ENCODE measurements at regions not wholly inside any gene's neighbourhood (a gene's known extent, or its start where the extent isn't known, plus 50 kb on each side); places are given as distances from the start of the nearest gene placed in this dataset.
A peak's percentile ranks its signal among the peaks of the same experiment; 100 is the strongest.

DNA sequence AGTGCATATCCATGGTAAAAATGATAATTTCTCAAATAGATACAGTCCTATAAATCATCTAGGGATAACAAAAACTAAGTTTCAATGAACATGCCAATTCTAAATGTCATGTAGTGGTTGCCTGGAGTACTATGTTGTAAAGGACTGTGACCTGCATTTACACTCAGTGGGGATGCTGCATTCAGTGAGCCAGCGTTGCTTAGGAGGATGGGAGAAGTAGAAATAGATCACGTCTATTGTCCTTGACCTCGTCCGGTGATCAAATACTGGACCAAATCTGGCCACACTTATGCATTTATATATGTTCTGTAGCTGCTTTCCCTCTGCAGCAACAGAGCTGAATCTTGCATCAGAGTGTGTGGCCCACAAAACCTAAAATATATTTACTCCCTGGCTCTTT lies 139.0 kb upstream of the ETAA1 start:
- no peak for DNase-seq

DNA sequence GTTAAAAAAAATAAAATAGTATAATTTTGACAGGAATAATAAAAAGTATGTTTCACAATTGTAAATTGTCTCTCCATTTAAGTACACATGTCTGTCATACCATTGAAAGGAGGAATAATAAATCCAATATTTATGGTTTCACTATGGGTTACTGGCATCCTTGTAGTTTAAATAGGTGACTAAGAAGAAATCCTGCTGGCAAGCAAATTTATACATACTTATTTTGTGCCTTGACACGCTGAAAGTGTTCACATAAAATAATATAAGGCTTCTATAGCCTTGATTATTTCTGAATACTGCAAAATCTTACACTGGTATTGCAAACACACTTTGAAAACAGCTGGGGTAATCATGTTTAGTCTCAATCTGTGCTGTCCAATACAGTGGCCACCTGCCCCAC lies 138.3 kb upstream of the ETAA1 start:
- DNase-seq: no peak

GRCh38 chr2:67259556-67260342 lies 137.4 kb upstream of the ETAA1 start:
- peak; percentile 36 for DNase-seq

DNA sequence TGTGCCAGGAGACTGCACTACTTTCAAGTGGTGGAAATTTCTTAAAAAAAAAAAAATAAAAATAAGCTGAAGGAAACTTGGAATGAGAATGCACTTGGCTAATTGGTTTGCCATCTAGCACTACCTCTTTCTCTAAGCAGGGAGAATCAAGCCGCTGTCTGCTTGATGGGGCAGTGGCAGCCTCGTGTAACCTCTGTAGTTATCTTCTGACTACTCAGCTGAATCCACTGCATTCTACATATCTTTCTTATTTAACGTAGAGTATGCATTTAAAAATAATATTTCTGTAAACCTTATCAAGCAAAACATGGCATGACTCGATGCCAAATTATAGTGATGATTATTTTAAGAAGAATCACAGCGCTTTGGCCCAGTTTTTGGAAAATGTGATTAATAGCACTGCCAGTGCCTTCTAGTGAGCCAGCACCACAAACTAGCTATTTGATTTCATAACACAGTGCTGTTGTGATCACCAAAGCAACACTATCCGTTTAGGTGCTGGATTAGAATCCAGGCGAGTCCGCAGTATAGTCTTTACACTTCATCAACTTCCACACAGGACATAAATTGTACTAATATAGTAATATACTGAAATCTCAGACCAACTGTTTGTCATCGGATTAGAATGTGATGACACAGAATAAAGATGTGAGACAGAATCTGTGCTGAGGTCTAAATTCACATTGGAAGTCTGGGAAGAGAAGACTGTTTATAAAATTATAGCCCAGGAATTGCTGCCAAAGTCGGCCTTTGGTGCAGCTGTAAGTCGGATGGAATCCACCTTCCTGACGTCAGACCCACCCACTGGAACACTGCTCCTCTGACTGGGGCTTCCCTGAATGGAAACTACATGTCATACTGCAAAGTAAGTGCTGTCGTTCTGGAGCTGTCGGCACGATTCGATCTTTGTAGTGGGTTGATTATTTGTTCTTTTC lies 136.5 kb upstream of the ETAA1 start:
- peak; percentile 88 for DNase-seq

DNA sequence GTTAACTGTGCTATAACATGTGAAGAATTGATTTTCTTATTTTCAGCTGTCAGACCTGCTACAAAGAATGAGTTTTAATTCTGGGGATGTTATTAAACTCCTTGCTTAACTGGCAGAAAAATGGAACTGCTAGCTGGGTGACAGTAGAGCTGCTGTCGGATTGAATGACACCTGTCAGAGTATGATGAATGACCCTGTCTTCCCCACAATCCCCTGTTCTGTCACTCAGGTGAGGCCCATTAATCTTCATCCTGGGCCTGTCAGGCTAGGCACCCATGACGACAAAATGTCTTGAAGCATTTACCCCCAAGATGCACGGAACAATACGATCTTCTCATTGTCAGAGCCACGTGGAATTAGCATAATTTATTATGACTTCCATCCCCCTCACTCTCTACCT lies 129.9 kb upstream of the ETAA1 start:
- no peak for DNase-seq

DNA sequence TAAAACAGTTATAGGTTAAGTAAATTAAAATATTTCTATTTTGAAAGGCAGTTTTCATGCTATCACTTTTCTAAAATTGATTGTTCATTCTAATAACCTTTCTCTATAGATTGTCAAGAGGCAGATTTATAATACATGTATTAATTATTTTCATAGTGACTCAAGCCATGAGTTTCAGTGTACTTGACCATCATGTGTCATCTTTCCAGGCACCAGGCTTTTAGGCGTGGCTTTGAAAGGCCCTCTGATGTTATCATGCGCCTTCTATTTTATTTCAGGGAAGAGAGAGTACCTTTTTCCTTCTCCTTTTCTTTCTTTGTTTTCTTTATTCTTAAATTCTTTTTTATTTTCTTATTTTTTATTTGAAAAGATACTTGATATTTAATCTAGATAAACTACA lies 128.3 kb upstream of the ETAA1 start:
- no peak for DNase-seq

DNA sequence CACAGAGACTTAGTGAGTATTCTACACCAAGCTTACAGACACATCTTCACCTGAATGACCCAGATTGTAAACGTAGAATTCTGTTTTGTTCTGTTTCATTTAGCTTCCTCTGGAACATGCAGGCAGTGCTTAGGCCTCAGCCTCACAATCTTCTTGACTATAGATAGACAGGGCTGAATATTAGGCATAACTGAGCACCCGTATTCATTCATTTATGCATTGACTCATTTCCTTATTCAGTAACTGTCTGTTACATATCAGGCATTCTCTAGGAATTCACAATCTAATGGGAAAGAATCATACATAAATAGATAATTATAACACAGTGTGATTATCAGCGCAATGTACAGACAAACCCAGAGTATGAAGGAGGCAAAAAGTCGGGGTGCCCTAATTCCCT lies 124.9 kb upstream of the ETAA1 start:
- DNase-seq: no peak

DNA sequence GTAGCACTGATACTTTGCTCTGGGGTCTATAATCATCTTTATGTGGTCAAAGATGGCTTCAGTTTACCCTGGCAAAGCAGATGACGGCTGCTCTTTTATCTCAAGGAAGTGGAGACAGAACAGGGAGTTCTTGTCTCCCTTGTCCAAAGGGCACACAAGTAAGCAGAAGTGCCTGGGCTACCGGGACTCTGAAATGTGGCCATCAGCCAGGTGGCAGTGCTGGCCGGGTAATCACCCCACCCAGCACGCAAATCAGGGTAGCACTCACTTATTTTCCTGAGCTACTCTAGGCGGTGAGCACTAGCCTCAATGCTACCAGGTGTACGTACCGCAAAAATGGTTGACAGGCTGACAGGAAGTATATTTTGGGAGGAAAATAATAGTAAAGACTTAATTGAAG lies 119.7 kb upstream of the ETAA1 start:
- DNase-seq: no peak

- no peak for DNase-seq
These were observed 116.0 kb upstream of the ETAA1 start for GRCh38 chr2:67281101-67281500.

GRCh38 chr2:67283641-67284040 lies 113.5 kb upstream of the ETAA1 start:
- no peak for DNase-seq

- DNase-seq: no peak
These were observed 110.0 kb upstream of the ETAA1 start for GRCh38 chr2:67286981-67287759.

DNA sequence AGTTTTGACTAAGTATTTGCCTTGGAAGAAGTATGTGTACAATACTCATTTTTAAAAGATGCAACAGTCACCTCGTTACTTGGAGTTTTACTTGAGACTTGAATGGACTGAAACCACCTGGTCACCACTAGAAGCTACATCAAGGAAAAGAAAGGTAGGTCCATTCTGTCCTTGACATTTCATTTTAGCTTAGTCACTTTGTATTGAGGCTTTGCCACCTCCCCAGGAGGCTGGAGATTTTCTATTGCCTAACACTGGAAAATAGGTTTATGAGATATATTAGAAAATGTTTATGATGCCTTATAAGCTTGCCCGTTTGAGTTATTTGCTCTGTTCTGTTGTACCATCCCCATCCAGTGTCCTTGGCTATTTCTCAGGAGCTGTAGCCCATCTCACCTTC lies 107.9 kb upstream of the ETAA1 start:
- no peak for DNase-seq

- DNase-seq: no peak
These were observed 107.2 kb upstream of the ETAA1 start for GRCh38 chr2:67289921-67290371.

- DNase-seq: no peak
These were observed 106.5 kb upstream of the ETAA1 start for GRCh38 chr2:67290451-67291290.

- DNase-seq: no peak
These were observed 102.9 kb upstream of the ETAA1 start for GRCh38 chr2:67294218-67294617.

- DNase-seq: no peak
These were observed 101.7 kb upstream of the ETAA1 start for GRCh38 chr2:67295406-67295805.

DNA sequence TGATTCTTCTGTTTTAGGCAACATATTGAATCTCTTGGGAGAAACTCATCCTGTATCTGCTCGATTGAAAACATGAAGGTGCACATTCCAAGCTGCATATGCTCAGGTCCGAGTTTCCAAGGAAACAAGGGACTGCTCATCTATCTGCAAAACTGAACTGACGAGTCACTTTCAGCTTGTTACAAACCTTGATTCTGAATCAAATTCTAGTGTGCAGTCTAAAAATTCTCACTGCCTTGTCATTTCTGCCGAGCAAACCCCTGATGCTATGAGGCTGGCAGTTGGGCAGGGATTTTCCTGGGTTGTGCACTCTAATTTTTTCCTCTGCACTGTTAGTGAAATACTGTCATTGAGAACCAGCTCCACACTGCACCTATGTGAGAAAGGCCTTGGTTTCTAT lies 101.3 kb upstream of the ETAA1 start:
- no peak for DNase-seq

- no peak for DNase-seq
These were observed 92.7 kb upstream of the ETAA1 start for GRCh38 chr2:67304300-67304890.

DNA sequence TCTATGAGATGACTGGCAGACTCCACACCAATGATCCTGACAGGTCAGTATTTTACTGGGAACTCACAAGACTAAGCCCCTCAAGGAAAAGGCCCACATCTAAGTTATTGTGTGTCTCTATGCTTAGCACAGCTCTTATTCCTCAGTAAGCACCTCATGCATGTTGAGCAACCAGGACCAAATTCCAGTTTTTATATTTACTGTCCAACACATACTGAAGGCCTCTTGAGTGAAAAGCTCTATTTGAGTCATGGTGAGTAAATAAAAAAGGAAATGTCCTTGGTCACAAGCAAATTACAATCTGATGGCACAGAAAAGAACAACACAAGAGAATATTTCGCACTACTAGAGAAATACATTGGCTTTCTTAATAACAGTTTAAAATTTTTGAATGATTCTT lies 87.9 kb upstream of the ETAA1 start:
- DNase-seq: no peak

DNA sequence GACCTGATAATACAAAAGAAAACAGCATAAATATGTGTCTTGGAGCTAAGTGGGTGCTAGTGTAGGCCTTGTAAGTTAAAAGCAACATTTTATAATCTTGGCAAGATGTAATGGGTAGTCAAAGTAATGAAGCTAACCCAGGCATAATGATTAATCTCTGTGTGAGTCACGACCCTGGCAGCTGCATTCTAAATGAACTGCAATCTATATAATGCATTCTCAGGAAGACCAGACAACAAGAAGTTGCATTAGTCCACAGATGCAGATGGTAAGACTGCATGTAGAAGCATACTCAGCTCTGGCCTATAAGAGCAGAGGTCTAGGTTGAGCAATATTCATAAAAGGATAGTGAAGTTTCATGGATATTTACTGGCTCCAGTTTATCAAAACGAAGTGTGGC lies 85.6 kb upstream of the ETAA1 start:
- DNase-seq: no peak

- DNase-seq: no peak
These were observed 84.3 kb upstream of the ETAA1 start for GRCh38 chr2:67312871-67313270.

- no peak for DNase-seq
These were observed 83.6 kb upstream of the ETAA1 start for GRCh38 chr2:67313536-67313935.
